Iris pigment epithelial cell (primary cell): ENCODE measurements at regions not wholly inside any gene's neighbourhood (a gene's known extent, or its start where the extent isn't known, plus 50 kb on each side); places are given as distances from the start of the nearest gene placed in this dataset.

Experiments
- DNase-seq: peaks from one replicate; pipeline ENCODE4 v3.0.0-alpha.2; 2011; ENCODE audit warnings: low read depth

- DNase-seq = no peak
Measured at GRCh38 chr1:201589186-201589585, 50.3 kb downstream of the NAV1 start.

- DNase-seq = no peak
Measured at GRCh38 chr1:201590474-201590873, 51.5 kb downstream of the NAV1 start.

- DNase-seq = no peak
Measured at GRCh38 chr1:201591348-201591747, 52.4 kb downstream of the NAV1 start.

- DNase-seq = no peak
Measured at GRCh38 chr1:201591981-201592380, 53.1 kb downstream of the NAV1 start.

GRCh38 chr1:201593200-201593921, 54.4 kb downstream of the NAV1 start:
- DNase-seq = peak; percentile 88

GRCh38 chr1:201594575-201595245, 55.8 kb downstream of the NAV1 start:
- DNase-seq = no peak

- DNase-seq = no peak
Measured at GRCh38 chr1:201595381-201595780, 56.5 kb downstream of the NAV1 start.

- no peak for DNase-seq
Measured at GRCh38 chr1:201596101-201596868, 57.4 kb downstream of the NAV1 start.

- DNase-seq = no peak
Measured at GRCh38 chr1:201597551-201598230, 58.8 kb downstream of the NAV1 start.

- DNase-seq = no peak
Measured at GRCh38 chr1:201598396-201598795, 59.5 kb downstream of the NAV1 start.

- DNase-seq = no peak
Measured at GRCh38 chr1:201598973-201599372, 60.0 kb downstream of the NAV1 start.

- no peak for DNase-seq
Measured at GRCh38 chr1:201599548-201599947, 60.6 kb downstream of the NAV1 start.

GRCh38 chr1:201602413-201603265, 63.7 kb downstream of the NAV1 start:
- DNase-seq = peak; percentile 99

GRCh38 chr1:201603613-201604232, 64.8 kb downstream of the NAV1 start:
- peak; percentile 48 for DNase-seq

GRCh38 chr1:201605385-201606010, 66.6 kb downstream of the NAV1 start:
- DNase-seq = no peak

GRCh38 chr1:201606096-201606495, 67.2 kb downstream of the NAV1 start:
- DNase-seq = no peak

- no peak for DNase-seq
Measured at GRCh38 chr1:201606623-201607022, 67.7 kb downstream of the NAV1 start.

GRCh38 chr1:201608635-201609395, 69.9 kb downstream of the NAV1 start:
- peak; percentile 46 for DNase-seq

GRCh38 chr1:201609661-201610318, 70.9 kb downstream of the NAV1 start:
- no peak for DNase-seq
